GM10266 (cell line): ENCODE measurements at regions not wholly inside any gene's neighbourhood (a gene's known extent, or its start where the extent isn't known, plus 50 kb on each side); places are given as distances from the start of the nearest gene placed in this dataset.

Experiments
- DNase-seq: peaks from one replicate; pipeline ENCODE4 v3.0.0; 2012; ENCODE audit errors: extremely low spot score
- CTCF ChIP-seq: IDR thresholded peaks from 2 replicates; pipeline ENCODE4 v1.5.1; 2012; ENCODE audit warnings: mild to moderate bottlenecking, low read depth; ENCODE audit not compliant: control insufficient read depth, insufficient read depth; ENCODE audit errors: missing control alignments

- DNase-seq, result no peak
- TF ChIP-seq CTCF, result no peak
Measured at GRCh38 chr7:96855139-96855538, 145.5 kb upstream of the SEM1 start.

DNA sequence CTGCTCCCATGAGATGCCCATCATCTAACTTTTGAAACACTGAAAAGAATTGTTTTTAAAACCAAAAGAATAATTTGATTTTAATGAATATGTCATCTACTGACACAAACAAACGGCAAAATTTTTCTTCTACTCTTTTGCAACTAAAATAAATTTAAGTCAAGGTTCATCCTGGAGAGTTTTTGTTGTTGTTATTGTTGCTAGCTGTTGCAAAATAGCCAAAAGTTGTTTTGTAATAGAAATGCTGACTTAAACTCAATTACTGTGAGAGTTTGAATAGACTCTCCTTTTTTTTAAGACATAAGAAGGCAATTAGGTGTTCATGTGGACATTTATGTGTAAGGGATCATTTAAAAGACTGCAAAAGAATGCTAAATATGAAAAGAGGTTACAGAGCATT, 146.0 kb upstream of the SEM1 start:
- TF ChIP-seq CTCF, result no peak
- DNase-seq, result no peak

DNA sequence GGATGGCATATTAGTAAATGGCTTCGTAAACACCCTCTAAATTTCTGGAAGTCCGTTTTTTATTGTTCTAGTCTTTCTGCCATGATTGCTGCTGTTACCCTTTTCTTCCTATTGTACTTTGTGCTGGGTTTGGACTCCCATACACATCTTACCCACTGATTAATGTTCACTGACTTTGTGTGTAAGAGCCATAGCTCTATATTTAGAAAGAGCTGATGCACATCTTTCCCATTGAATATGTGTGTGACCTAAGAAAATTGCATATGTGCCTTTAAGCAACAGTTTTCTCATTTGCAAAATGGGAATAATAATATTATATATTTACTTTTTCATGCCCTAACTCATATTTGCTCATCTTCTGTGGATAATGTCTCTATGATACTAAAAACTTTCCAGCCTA, 135.8 kb upstream of the DLX6 start:
- no peak for TF ChIP-seq CTCF
- DNase-seq, result no peak

DNA sequence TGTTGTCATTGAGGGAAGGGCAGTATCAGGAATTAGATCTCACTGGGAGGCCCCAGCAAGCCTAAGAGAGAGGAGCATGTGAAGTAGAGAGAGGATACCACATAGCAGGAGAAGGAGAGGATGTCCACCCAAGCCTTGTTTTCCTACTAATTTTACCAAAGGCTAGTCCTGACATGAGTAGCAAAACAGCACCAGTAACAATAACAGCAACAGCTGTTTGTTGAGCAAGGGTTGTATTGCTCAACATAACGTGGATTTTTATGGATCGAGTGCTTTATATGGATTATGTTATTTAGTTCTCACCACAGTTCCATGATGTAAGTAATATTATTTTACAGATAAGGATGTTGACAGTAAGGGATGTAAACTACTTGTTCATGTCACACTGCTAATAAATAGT, 135.2 kb upstream of the DLX6 start:
- TF ChIP-seq CTCF, result no peak
- DNase-seq, result no peak

GRCh38 chr7:96870934-96871333, 134.4 kb upstream of the DLX6 start:
- DNase-seq, result no peak

GRCh38 chr7:96887426-96887825, 117.9 kb upstream of the DLX6 start:
- DNase-seq, result no peak
- no peak for TF ChIP-seq CTCF

More at GRCh38 chr7:96870934-96871333, 134.4 kb upstream of the DLX6 start:
- TF ChIP-seq CTCF, result no peak

DNA sequence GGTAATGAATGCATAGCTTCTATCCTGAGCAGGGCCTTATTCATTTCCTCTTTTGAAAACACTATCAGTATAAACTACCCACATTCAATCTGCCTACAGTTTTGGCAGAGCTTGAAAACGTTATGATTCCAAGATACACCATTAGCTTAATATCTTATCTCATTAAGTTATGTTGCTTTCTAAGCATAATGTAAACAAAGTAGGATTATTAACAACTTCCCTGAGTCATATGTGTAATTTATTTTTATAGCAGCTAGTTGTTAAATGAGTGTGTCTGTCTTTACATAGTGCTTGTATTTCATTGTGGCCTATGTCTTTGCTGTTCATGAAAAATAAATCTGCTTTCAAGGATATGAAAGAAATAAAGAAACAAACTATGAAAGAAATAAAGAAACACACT, 106.2 kb upstream of the DLX6 start:
- no peak for TF ChIP-seq CTCF
- DNase-seq, result no peak
